ENCODE measurements at regions not wholly inside any gene's neighbourhood (a gene's known extent, or its start where the extent isn't known, plus 50 kb on each side); places are given as distances from the start of the nearest gene placed in this dataset.

DNA sequence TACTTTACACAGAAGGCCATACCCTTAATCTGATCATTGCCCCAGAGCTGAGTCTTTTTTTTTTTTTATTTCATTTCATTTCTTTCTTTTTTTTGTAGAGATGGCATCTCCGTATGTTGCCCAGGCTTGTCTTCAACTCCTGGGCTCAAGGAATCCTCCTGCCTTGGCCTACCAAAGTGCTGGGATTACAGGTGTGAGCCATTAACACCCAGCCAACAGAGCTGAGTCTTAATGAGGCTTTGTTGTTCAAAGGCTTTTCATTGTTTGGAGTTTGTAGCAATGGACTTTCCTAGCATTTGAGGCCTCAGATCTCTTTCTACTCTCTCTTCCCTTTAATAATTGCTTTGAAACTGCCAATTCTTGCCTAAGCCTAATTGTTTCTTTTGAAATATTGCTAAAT is 176.5 kb upstream of the FBN2 start:
- TF ChIP-seq JUNB (IDR thresholded peaks at IDR 0.05) (no peak), RAD21 (conservative IDR thresholded peaks at IDR 0.05 in 1 of 2, IDR thresholded peaks at IDR 0.05 in 1 of 2) (no peak), POLR2A (IDR thresholded peaks at IDR 0.05; ENCODE audit: low read length) (no peak), ZC3H11A (IDR thresholded peaks at IDR 0.05) (no peak)
- TF ChIP-seq, protein P1, sequence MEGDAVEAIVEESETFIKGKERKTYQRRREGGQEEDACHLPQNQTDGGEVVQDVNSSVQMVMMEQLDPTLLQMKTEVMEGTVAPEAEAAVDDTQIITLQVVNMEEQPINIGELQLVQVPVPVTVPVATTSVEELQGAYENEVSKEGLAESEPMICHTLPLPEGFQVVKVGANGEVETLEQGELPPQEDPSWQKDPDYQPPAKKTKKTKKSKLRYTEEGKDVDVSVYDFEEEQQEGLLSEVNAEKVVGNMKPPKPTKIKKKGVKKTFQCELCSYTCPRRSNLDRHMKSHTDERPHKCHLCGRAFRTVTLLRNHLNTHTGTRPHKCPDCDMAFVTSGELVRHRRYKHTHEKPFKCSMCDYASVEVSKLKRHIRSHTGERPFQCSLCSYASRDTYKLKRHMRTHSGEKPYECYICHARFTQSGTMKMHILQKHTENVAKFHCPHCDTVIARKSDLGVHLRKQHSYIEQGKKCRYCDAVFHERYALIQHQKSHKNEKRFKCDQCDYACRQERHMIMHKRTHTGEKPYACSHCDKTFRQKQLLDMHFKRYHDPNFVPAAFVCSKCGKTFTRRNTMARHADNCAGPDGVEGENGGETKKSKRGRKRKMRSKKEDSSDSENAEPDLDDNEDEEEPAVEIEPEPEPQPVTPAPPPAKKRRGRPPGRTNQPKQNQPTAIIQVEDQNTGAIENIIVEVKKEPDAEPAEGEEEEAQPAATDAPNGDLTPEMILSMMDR (IDR thresholded peaks at IDR 0.05), result no peak
